HG03342 (cell line): ENCODE measurements at regions not wholly inside any gene's neighbourhood (a gene's known extent, or its start where the extent isn't known, plus 50 kb on each side); places are given as distances from the start of the nearest gene placed in this dataset.
"Not testable (repeated sequence)": the region's sequence is repeated elsewhere in the genome, so short reads cannot be mapped to it uniquely, and the experiment has no call there.

ENCODE experiments used
- ATAC-seq: cut with Tn5 transposase; IDR thresholded peaks from one replicate; pipeline ENCODE4 v1.9.1; 2021; ENCODE audit warnings: mild to moderate bottlenecking, moderate library complexity; ENCODE audit not compliant: unreplicated experiment

GRCh38 chr12:127500512-127501035, 766.4 kb upstream of the TMEM132C start:
- ATAC-seq, result no peak

GRCh38 chr12:127501916-127502315, 765.1 kb upstream of the TMEM132C start:
- no peak for ATAC-seq

DNA sequence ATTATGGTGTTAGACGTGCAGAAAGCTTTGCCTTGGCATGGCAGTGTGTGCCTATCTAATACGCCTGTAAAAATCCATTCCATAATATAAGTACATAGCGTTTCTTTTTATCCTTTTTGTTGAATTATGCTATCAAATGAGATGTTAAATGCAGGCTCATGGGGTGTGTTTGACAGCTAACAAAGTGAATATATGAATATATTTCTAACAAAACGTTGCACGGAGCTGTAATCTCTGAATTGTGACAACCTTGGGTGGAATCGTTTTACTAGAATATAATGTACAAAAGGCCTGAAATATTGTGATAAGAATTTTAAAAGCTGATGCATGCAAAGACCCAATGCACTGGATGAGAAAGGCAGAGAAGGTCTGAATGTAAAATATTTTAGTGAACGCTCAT, 763.7 kb upstream of the TMEM132C start:
- no peak for ATAC-seq

GRCh38 chr12:127503996-127504395, 763.0 kb upstream of the TMEM132C start:
- not testable (repeated sequence) for ATAC-seq

GRCh38 chr12:127504874-127505273, 762.1 kb upstream of the TMEM132C start:
- no peak for ATAC-seq

DNA sequence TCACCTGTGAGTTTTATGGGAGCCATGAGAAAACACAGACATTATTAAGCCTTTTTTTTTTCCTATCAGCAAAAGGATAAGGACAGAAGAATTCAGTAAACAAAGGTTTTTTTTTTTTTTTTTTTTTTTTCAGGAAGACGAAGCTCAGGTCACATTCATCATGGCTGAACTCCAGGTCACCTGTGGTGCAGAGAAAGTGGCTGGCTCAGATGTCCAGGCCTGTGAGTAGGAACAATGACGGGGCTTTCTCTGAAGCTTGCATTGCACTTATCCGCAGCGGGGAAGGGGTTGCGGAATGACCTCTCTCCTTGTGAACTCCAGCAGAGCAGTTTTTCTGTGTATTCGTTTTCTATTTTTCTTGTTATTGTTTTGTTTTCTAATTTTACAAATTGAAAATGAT, 759.6 kb upstream of the TMEM132C start:
- no peak for ATAC-seq

DNA sequence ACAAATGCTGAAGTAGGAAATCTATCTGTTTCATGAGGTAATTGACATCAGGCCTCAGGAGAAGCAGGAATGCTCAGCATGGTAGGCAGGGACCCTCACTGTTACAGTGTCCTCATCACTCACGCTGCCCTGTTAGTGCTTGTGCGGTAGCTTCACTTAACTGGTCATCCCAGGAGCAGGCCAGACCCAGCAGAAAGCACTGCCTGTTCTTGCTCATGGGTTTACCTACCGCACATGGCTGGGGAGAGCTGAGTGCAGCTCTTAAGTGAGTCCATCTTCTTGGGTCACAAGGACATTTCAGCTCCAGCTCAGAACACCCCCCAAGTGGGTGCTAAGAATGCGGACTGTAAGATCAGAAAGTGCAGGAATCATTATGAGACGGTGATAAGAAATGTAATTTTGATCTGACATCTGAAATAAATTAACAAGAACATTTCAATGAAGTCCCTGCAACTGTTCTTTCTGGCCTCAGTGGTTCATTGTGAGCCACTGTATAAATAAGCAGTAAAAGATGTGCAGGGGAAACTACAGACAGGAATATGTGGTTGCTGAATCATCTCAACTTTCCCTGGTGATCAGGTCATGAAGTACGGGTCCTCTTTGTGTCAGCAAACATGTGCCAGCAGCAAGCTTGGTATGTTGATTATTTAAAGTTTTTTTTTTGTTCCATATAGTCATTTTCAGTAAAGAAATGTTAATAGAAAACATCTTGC, 757.7 kb upstream of the TMEM132C start:
- no peak for ATAC-seq

GRCh38 chr12:127515941-127516340, 751.0 kb upstream of the TMEM132C start:
- ATAC-seq, result no peak

DNA sequence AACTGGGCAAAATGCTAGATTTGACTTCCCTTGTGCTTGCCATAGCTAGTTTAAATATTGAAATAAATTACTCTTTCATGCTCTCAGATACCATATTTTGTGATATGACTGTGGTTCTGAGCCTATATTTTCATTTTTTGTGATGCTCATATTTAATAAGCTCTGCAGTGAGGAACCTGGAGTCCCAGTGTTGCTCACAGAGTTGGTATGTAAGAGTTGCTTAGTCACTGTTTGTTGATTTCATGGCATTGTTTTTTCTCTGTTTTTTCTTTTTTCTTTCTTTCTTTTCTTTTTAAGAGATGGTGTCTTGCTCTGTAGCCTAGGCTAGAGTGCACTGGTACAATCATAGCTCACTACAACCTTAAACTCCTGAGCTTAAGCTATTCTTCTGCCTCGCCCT, 750.5 kb upstream of the TMEM132C start:
- no peak for ATAC-seq

DNA sequence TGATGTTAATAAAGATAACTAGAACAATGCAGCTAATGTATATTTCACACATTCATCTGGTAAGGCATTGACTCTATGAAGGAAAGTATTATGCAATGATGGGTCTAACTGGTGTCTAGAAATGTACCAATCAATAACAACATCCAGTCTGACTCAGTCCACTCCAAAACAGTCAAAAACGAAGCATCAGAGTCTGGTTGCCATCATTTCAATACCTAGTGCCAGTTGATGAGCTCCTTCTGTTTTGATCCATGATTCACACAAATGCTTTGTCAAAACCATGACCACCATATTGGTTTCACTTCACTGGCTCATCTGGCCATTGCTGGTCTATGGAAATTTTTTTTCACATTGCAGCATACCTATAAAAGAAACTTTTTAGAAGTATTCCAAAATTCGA, 747.2 kb upstream of the TMEM132C start:
- ATAC-seq, result no peak

DNA sequence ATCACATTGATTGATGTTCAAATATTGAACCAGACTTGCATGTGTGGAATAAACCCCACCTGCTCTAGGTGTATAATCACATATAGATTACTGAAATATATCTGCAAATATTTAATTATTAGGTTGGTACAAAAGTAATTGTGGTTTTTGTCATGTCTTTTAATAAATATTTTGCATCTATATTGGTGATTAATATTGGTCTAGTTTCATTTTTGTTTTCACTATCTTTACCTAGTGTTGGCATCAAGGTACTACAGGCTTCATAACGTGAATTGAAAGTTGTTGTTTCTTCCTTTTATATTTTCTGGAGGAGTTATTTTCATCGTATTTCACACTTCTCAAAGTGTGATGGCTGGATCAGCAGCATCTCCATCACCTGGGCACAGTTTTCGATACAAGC, 740.0 kb upstream of the TMEM132C start:
- no peak for ATAC-seq

GRCh38 chr12:127528551-127528950, 738.4 kb upstream of the TMEM132C start:
- ATAC-seq, result no peak

DNA sequence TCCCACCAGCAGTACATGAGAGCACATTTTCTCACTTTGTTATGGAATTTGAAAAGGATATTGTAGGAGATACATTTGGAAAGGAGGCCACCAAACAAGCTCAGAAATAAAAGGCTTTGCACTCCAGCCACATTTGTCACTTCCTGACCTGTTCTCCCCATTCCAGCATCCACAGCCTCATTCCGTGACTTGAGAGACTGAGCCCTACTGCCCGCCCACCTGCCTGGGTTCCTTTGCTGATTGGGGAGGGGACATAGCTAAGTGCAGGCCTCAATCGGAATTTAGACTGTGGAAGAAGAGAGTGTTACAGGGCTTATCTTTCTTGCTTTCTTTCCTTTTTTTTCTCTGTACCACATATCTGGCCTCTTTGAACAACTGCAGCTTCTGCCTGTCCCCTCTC, 735.4 kb upstream of the TMEM132C start:
- ATAC-seq, result no peak

DNA sequence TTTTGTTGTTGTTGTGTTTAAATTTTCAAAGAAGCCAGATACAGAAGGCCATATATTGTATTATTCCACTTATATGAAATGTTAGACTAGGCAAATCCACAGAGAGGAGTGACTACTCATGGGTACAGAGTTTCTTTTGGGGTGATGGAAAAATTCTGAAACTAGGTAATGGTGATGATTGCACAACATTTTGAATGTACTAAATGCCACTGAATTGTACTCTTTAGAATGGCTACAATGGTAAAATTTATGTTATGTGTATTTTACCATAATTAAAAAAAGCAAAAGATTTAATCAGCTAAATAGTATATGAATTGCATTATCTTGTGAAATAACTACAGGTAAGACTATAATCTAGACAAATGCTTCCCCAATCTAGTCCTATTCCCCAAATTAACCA, 733.6 kb upstream of the TMEM132C start:
- ATAC-seq, result no peak

DNA sequence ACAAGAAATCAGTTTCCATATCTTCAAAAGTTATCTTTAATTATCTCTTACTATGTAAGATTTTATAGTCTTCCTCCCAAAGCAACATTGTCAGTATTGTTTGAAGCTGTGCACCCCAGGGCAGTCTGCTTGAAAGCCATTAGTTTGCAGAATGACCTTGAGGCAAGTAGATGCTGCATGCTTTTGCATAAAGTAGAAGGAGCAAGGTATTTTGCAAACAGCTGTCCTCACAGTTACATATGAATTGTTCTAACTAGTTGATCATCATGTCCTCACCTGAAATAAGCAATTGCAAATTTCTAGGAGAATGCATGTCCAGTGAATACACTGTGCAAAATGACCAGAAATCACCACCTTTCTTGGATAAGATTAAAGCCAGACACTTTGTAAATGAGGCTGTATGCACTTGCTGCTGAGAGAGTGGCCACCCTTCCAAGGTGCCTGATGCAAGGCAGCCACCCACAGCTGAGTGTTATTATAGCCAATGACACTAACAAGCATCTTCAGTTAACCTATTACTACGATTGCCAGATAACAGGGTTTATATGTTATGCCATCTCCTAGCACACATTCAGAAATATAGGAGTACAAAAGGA, 730.0 kb upstream of the TMEM132C start:
- no peak for ATAC-seq

DNA sequence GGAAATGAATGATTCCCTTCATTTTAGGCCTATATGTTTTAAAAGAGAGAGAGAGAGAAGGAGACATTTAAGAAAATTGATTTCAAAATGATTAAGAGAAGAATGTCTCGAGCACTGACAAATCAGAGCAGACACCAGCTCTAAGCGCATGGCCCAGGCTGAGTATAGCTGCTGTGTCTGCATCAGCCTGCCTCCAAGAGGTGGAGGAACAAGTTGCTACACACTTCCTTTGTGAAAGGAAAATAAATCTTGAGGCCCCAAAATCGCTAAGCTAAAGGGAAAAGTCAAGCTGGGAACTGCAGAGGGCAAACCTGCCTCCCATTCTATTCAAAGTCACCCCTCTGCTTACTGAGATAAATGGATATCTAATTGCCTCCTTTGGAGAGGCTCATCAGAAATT, 728.7 kb upstream of the TMEM132C start:
- no peak for ATAC-seq

- no peak for ATAC-seq
Measured at GRCh38 chr12:127539226-127539858, 727.6 kb upstream of the TMEM132C start.

DNA sequence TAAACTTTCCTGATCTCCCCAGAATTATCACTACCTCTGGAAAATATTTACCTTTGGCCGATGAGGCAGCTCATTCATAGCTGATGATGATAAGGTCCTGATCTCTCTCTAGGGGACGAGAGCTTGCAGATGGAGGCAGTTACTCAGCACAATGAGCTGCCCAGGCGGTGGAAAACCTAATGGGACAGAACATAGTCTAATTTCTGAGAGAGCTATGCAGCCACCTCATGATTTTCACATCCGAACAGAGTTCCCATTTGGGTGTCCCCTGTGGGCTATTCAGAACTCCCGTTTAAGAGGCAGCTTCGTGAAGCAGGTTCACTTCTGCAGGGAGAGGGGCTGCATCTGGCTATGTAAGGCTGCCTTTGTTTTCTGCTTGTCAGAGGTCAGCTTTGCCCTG, 724.6 kb upstream of the TMEM132C start:
- no peak for ATAC-seq

DNA sequence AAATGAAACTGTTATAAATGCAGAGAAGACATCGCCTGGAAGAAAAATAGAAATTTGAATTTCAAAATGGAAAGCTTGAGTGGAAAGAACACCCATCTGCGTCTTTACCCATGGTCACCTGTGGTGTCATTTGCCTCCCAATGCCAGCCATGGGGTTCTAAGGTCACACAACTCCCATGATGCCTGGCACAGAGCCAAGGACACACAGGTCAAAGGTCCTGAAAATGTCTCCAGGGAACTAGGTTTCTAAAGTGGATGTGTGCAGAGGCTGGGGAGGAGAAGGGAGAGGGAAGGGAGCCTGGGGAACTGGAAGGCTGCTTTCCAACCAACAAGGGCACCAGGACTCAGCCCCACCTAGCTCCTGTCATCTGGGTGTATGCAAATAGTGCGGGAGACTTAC, 724.0 kb upstream of the TMEM132C start:
- ATAC-seq, result no peak

DNA sequence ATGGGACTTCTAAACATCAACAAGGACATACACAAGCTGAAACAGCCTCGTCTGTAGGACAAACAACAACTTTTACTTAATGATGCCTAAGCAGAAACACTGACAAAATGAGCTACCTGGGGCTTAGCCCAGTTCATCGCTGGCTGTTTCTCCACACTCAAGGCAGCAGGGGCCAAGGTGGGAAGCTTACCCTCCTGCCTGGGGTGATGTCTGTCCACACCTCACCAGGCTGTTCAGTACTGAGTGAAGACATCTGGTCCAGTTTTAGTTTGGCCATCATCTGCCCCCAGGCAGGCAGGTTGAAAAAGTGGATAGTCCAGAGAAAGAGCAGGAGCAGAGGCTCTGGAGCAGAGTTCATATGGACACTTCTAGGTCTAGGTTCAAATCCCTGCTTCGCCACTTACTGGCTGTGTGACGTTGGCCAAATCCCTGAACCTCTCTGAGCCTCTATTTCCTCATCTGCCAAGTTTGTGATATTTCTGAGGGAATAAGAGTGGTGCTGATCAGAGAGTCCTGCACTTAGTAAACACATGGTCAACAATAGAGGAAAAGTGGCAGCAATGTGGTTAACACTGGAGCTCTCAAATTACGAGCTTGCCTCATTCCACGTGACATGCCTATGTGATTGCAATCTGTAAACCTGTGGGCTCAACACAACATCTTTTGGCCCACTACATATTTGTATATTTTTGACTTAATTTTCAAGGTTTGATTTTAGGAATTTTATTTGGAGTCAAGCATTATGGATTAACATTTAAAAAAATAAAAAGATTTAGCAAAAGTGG, 720.1 kb upstream of the TMEM132C start:
- ATAC-seq, result no peak

DNA sequence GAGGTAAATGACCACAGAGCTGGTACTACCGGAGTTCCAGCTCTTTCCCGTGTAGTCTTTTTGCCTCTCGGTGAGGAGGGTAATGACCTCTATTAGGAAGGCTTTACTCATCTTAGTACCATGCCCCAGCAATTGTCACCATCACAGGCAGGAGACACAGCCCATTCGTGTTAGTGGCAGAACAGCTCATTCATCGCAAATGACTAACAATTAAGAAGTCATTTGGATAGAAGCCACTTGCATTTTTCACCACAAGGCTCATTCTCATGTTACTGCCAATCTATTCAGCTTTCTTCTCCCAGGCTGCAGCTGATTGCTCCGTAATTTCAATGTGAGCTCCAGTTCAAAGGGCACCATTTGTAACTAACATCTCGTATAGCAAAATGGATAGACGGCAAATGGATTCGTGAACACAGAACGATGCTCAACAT, 718.8 kb upstream of the TMEM132C start:
- ATAC-seq, result no peak
